Jurkat, Clone E6-1 (cell line): ENCODE measurements at regions not wholly inside any gene's neighbourhood (a gene's known extent, or its start where the extent isn't known, plus 50 kb on each side); places are given as distances from the start of the nearest gene placed in this dataset.
"Not testable (repeated sequence)": the region's sequence is repeated elsewhere in the genome, so short reads cannot be mapped to it uniquely, and the experiment has no call there.

Experiments used
- DNase-seq: peaks from one replicate; pipeline ENCODE4 v3.0.0-alpha.2; 2011; ENCODE audit warnings: low read depth, low spot score
- H3K4me3 ChIP-seq: 2 replicates; pipeline ENCODE4 v1.5.1; 2011; ENCODE audit warnings: mild to moderate bottlenecking, low read length, control low read depth, moderate library complexity

DNA sequence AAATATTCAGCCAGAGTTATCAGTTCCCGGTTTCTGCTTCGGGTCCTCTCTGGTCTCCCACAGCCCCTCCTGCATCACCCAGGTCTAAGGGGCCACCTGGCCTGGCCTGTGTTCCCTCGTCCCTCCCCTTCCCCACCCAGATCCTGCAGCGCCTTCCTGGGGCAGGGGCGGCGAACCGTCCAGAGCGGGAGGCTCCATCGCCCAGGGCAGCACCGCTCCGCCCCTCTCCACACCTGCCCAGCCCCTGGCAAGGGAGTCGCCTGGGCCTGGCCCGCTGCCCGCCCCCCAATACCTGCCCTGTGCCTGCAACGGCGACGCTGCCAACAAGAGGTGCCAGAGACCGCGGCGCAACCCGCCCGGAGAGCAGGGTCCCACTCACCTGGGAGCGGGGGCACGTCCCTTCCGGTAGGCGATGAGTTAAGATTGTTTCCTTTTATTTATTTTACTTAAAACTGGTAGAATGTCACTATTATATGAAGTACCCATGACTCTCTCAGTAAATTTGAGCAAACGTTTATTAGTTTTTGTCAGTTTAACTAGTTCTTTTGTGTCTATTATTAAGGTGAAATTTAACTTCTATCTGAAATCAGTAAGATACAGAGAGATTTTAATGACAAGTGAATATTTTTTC is 1641.1 kb downstream of the SPATA31A7 start:
- not testable (repeated sequence) for DNase-seq, H3K4me3 ChIP-seq

DNA sequence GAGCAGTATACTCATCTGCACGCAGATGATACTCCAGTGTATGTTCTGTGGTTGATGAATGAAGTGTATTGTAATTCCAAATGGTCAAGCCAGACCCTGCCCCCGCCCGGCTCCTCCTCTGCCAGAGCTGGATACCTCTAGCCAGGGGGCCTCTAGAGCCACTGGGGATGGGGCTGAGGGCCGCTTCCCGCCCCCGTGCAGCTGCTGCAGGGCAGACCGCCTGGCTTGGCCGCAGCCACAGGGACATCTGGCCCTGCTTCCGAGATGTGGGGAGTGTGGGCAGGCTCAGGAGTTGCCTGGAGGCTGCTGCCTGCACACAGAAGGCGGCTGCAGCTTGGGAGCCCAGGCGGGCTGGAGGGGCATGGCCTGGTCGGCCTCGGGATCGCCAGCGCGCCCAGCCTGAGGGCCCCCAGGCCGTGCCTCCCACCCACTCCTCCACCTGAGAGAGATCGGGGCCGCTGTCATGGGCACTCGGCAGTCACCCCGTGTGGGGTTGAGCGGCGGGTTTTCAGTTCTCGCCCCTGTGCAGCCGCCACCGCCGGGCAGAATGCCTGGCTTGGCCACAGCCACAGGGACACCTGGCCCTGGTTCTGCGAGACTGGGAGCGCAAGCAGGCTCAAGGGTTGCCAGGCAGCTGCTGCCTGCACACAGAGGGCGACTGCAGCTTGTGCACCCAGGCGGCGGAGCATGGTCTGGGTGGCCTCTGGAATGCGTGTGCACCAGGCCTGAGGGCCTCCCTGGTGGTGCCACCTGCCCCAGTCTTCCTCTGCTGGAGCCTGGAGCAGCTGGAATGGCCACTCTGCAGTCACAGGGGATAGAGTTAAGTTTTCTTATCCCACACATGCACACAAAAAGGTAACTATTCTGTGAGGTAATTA is 1643.7 kb downstream of the SPATA31A7 start:
- DNase-seq, H3K4me3 ChIP-seq: not testable (repeated sequence)

DNA sequence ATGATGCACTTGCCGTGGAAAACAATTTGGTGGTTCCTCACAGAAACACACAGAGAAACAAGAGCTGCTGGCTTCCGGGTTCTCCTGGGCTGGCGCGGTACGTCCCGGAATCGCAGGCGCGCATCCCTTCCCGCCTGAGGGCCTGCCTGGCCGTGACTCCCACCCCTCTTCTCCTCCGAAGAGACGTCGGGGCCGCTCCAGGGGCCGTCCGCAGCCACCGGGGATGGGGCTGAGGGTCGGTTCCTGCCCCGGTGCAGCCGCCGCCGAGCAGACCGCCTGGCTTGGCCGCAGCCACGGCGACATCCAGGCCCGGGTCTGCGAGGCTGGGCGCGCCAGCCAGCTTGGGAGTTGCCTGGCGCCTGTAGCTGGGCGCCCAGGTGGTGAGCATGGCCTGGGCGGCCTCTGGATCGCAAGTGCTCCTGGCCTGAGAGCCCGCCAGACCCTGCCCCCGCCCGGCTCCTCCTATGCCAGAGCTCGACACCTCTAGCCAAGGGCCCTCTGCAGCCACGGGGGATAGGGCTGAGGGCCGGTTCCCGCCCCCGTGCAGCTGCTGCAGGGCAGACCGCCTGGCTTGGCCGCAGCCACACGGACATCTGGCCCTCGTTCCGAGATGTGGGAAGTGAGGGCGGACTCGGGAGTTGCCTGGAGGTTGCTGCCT is 1647.5 kb downstream of the SPATA31A7 start:
- DNase-seq, H3K4me3 ChIP-seq: not testable (repeated sequence)

DNA sequence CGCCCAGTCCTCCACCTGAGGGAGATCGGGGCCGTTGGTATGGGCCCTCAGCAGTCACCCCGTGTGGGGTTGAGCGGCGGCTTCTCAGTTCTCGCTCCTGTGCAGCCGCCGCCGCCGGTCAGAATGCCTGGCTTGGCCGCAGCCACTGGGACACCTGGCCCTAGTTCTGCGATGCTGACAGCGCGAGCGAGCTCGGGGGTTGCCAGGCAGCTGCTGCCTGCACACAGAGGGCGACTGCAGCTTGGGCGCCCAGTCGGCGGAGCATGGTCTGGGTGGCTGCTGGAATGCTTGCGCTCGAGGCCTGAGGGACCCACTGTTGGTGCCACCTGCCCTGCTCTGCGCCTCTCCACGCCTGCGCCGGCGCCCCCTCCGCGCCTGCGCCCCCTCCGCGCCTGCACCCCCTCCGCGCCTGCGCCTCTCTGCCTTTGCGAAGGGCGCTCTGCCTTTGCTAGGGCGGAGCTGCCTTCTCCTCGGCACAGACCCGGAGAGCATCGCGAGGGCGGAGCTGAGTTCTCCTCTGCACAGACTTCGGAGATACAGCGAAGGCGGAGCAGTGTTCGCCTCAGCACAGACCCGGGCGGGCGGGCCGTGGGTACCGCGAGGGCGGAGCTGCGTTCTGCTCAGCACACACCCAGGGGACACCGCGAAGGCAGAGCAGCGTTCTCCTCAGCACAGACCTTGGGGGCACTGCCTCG is 1648.3 kb downstream of the SPATA31A7 start:
- DNase-seq: peak; percentile 65
- H3K4me3 ChIP-seq: peak overlapping the region; percentile 36

DNA sequence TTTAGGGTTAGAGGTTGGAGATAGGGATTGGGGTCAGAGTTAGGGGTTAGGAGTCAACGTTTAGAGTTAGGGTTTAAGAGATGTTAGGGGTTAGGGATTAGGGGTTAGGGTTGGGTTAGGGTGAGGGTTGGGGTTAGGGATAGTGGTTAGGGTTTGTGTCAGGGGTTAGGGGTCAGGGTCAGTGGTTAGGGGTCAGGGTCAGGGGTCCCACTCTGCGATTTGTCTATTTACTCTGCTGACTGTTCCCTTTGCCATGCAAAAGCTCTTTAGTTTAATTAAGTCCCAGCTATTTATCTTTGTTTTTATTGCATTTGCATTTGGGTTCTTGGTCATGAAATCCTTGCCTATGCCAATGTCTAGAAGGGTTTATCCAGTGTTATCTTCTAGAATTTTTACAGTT is 1649.3 kb downstream of the SPATA31A7 start:
- not testable (repeated sequence) for H3K4me3 ChIP-seq, DNase-seq

DNA sequence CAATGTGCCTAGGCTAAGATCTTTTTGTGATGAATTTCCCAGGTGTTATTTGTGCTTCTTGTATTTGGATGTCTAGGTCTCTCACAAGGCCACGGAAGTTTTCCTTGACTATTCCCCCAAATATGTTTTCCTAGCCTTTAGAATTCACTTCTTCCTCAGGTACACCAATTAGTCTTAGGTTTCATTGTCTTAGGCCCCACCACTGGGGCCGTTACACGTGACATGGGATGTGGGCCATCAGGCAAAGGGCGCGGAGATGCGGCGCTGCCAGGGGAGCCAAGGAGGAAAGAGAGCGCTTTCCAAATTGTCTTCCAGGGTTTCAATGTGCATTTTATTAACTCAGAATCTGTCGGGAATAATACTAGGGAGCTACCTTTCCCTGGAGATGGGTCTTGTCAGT is 1653.3 kb downstream of the SPATA31A7 start:
- not testable (repeated sequence) for DNase-seq, H3K4me3 ChIP-seq

DNA sequence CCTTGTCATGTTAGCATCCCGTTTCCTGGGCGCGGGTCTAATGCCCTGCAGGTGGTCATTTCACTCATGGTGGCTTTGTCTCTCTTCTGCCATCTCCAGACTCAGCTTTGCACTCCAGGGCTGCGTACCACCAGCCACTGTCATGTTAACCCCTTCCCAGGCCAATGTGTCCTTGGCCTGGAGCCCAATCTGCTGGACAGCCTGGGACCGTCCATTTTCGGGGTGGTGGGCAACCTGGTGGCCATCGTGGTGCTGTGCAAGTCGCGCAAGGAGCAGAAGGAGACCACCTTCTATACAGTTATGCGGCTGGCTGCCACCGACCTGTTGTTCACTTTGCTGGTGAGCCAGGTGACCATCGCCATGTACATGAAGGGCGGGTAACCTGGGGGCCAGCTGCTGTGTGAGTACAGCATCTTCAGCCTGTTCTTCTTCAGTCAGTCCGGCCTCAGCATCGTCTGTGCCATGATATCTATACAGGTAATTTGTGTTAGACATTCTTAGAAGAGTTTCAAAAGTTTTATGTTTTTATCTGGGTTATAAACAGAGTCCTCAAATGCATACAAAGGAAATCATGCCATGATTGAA is 1654.0 kb downstream of the SPATA31A7 start:
- DNase-seq: not testable (repeated sequence)

DNA sequence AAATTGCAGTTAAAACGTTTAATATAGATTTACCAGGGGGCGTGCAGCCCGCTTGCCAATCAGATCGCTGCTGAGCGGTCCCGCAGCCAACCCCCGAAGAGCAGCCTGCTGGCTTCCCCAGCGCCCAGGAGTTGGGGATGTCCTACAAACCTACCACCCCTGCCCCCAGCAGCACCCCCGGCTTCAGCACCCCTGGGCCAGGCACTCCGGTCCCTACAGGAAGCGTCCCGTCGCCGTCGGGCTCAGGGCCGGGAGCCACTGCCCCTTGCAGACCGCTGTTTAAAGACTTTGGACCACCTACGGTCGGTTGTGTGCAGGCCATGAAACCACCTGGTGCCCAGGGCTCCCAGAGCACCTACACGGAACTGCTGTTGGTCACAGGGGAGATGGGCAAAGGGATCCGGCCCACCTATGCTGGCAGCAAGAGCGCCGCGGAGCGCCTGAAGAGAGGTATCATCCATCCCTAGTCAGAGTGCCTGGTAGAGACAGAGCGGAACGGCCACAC is 1654.9 kb downstream of the SPATA31A7 start:
- not testable (repeated sequence) for DNase-seq

More for the DNA sequence above, 1654.0 kb downstream of the SPATA31A7 start:
- not testable (repeated sequence) for H3K4me3 ChIP-seq

DNA sequence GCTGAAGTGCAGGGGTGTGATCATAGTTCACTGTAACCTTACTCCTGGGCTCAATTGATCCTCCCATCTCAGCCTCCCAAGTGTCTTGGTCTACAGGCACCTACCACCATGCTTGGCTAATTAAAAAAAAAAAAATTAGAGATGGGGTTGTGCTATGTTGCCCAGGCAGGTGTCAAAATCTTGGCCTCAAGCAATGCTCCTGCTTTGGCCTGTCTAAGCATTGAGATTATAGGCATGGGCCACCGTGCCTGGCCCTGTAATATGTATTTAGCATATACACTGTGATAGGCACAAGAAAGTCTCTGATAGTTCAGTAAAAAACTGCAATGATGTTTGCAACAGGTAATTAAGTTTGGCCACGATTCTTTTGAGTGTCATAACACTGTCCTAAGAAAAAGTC is 1658.4 kb downstream of the SPATA31A7 start:
- not testable (repeated sequence) for DNase-seq, H3K4me3 ChIP-seq

More for the DNA sequence above, 1654.9 kb downstream of the SPATA31A7 start:
- H3K4me3 ChIP-seq: not testable (repeated sequence)

DNA sequence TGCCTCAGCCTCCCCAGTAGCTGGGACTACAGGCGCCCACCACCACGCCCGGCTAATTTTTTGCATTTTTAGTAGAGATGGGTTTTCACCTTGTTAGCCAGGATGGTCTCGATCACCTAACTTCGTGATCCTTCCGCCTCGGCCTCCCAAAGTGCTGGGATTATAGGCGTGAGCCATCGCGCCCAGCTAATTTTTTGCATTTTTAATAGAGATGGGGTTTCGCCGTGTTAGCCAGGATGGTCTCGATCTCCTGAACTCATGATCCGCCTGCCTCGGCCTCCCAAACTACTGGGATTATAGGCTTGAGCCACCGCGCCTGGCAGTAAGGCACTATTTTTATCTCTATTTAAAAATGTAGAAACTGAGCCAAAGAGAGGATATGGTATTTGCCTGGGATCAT is 1660.2 kb downstream of the SPATA31A7 start:
- not testable (repeated sequence) for DNase-seq

DNA sequence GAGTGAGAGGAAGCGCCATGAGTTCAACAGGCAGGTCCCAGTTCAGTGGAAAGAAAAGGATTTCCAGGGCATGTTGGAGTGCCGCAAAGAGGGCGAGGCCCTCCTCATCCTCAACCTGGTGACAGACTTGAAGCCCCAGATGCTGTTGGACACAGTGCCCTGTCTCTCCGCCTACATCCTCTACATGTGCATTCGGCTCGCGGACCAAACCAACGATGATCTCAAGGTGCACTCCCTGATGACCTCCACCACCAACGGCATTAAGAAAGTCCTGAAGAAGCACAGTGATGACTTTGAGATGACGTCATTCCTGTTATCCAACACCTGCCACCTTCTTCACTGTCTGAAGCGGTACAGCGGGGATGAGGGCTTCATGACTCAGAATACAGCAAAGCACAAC is 1667.4 kb downstream of the SPATA31A7 start:
- H3K4me3 ChIP-seq, DNase-seq: not testable (repeated sequence)

More for the DNA sequence above, 1660.2 kb downstream of the SPATA31A7 start:
- H3K4me3 ChIP-seq: not testable (repeated sequence)

DNA sequence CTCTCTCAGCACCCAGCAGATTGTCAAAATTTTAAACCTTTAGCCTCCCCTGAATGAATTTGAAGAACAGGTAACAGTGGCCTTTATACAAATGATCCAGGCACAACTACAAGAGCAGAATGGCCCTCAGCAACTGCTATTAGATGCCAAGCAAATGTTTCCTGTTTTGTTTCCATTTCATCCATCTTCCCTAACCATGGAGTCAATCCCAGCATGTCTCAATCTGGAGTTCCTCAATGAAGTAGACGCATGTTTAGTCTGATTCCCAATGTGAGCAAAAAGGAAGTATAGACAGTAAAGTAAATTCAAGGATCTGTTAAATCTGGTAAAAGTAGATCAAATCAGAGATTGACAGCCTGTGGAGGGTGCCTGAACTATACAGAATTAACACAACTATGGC is 1668.4 kb downstream of the SPATA31A7 start:
- not testable (repeated sequence) for DNase-seq

DNA sequence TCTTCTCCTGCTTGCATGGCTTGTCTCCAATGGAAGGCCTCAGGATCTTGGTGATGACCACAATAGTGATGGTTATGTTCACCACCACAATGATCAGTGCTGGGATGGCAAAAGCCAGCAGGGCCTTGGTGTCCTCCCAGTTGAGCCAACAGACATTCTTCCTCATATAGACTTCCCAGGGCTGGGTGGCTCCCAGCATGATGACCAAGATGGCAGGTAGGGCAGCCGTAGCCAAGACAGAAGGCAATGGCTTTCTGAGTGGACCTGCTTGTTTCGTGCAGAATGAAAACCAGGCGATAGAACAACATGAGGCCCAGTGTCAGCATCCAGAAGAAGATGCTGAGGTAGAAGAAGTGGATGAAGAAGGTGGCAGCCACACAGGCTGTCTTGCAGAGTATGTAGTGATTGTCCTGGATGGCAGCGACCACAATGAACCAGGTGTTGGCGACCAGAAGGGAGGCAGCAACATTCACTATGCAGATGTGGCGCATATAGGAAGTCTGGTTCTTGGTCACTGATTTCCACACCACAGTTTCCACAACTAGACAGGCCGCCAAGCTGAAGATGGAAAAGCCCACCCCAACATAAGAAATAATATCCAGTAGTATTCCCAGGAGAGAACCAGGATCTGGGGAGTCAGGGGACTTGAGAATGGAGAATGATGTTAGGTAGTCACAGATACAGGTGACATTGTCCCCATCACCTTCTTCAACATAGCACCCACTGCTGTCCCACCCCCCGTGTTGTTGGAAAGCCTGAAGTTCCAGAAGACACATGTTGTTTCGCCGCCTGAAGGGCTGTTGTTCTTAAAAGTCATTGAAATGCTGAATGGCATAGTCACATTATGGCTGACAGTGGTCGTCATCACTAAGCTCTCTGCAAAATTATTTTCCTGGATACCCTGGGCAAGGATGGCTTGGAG is 1671.4 kb downstream of the SPATA31A7 start:
- DNase-seq, H3K4me3 ChIP-seq: not testable (repeated sequence)

More for the DNA sequence above, 1668.4 kb downstream of the SPATA31A7 start:
- not testable (repeated sequence) for H3K4me3 ChIP-seq

DNA sequence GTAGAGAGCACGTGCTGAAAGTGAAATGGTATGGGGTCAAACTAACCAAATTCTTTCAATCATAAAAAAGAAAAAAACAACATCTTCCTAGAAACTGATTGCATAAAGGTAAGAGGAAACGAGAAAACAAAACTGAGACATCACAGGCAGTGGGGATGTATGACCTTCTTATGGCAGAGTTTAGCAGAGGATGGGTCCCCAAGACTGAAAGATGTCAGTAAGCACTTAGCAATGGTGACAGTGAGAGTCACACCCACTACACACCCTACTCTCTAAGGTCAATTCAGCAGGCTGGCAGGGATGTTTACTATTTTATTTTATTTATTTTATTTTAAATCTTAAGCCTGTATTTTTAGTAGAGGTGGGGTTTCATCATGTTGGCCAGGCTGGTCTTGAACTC is 1672.3 kb downstream of the SPATA31A7 start:
- not testable (repeated sequence) for H3K4me3 ChIP-seq, DNase-seq

DNA sequence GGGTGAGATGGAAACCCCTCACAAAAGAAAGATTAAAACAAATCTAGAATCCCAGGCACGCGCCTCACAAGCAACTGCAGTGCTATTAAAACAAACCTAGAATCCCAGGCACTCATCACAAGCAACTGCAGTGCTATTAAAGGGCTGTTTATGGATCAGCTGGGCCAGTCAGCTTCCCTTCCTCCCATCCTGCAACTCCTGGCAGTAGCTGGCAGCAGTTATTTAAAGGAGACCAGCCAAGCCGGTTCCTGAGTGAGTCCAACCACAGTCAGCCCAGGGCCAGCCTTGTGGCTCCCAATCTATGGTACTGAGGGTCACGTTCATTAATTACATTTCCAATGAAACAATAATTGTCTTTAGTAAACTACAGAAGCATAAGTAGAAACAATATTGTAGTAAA is 1673.5 kb downstream of the SPATA31A7 start:
- DNase-seq, H3K4me3 ChIP-seq: not testable (repeated sequence)

DNA sequence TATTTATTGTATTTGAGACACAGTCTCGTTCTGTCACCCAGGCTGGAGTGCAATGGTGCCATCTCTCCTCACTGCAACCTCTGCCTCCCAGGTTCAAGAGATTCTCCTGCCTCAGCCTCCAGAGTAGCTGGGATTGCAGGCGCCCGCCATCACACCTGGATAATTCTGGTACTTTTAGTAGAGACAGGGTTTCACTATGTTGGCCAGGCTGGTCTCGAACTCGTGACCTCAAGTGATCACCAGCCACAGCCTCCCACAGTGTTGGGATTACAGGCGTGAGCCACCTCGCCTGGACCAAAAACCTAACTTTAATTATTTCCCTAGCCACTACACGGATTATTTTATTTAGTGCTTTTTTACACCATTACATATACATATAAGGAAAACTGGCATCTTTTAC is 1674.0 kb downstream of the SPATA31A7 start:
- not testable (repeated sequence) for DNase-seq, H3K4me3 ChIP-seq
